Panc1 (cell line): ENCODE measurements at regions not wholly inside any gene's neighbourhood (a gene's known extent, or its start where the extent isn't known, plus 50 kb on each side); places are given as distances from the start of the nearest gene placed in this dataset.

Source experiments
- ATAC-seq: fragments of 200-7000 bp; cut with Tn5 transposase; 2 replicates; pipeline ENCODE4 v1.9.1; 2020; ENCODE audit warnings: mild to moderate bottlenecking, moderate library complexity
- BruUV-seq: library from RNA; stranded (reverse); fragments of 400-500 nt; replicated peaks from 2 replicates; lab custom pipeline; 2021; lab: Mats Ljungman, UMichigan
- CTCF ChIA-PET: fragments of 300-600 bp; sonication (Branson Sonifier 250); formaldehyde crosslinking; loops from one replicate; lab custom pipeline; 2022; ENCODE audit warnings: antibody characterized with exemption; lab: Charles Lee
- POLR2A ChIA-PET: fragments of 300-600 bp; sonication (Branson Sonifier 250); formaldehyde crosslinking; loops from one replicate; lab custom pipeline; 2022; ENCODE audit warnings: antibody characterized with exemption; lab: Charles Lee
- DNase-seq: peaks from one replicate; pipeline ENCODE4 v3.0.0-alpha.2; 2010; ENCODE audit warnings: low read depth, low spot score
- H3K27ac ChIP-seq: 2 replicates; pipeline ENCODE4 v1.5.1; 2011; ENCODE audit warnings: mild to moderate bottlenecking, low read length, inconsistent platforms
- H3K27me3 ChIP-seq: fragments of 200-500 bp; sonication (Bioruptor generic); 2 replicates; pipeline ENCODE4 v1.6.0; 2014; ENCODE audit warnings: low read length, inconsistent platforms; ENCODE audit not compliant: control insufficient read depth, insufficient read depth
- H3K36me3 ChIP-seq: fragments of 200-500 bp; sonication (Bioruptor generic); 2 replicates; pipeline ENCODE4 v1.5.1; 2014; ENCODE audit warnings: inconsistent platforms, mild to moderate bottlenecking, low read length, moderate library complexity; ENCODE audit not compliant: control insufficient read depth, insufficient read depth
- H3K4me1 ChIP-seq: 2 replicates; pipeline ENCODE4 v1.5.1; 2011; ENCODE audit warnings: inconsistent platforms, mild to moderate bottlenecking, low read length, moderate library complexity; ENCODE audit not compliant: control insufficient read depth, insufficient read depth
- H3K4me3 ChIP-seq, 2 experiments: 2 replicates each; pipeline ENCODE4 v1.5.1; 2011 to 2012; ENCODE audit warnings: low read depth in 2 of 2, low read length in 2 of 2, mild to moderate bottlenecking in 2 of 2, inconsistent platforms in 1 of 2, moderate library complexity in 1 of 2
- H3K9me3 ChIP-seq: fragments of 200-500 bp; sonication (Bioruptor generic); 2 replicates; pipeline ENCODE4 v1.5.1; 2014; ENCODE audit warnings: low read depth, mild to moderate bottlenecking, inconsistent platforms, low read length, moderate library complexity; ENCODE audit not compliant: control insufficient read depth, insufficient read depth
- CTCF ChIP-seq: fragments of 450-650 bp; IDR thresholded peaks from 2 replicates; pipeline ENCODE4 v1.5.1; 2017; ENCODE audit warnings: mild to moderate bottlenecking
- POLR2AphosphoS5 ChIP-seq: IDR thresholded peaks from 2 replicates; pipeline ENCODE4 v1.6.1; 2012; ENCODE audit warnings: mild to moderate bottlenecking, low read depth, low read length, moderate library complexity
- REST ChIP-seq, 2 experiments: IDR thresholded peaks; 2 replicates each; pipeline ENCODE4 v1.6.1; 2011 to 2012; ENCODE audit warnings: low read depth in 2 of 2, control low read depth in 1 of 2, low read length in 1 of 2, mild to moderate bottlenecking in 1 of 2, moderate library complexity in 1 of 2; ENCODE audit not compliant: insufficient read depth in 1 of 2
- SIN3A ChIP-seq: IDR thresholded peaks from 2 replicates; pipeline ENCODE4 v1.6.1; 2012; ENCODE audit warnings: low read depth, mild to moderate bottlenecking, low read length, moderate library complexity, borderline replicate concordance; ENCODE audit not compliant: insufficient read depth
- TCF7L2 ChIP-seq: IDR thresholded peaks from 2 replicates; pipeline ENCODE4 v1.6.1; 2011; ENCODE audit warnings: mild to moderate bottlenecking, low read depth, low read length, inconsistent platforms
- in situ Hi-C: cut with HindIII; loops from 2 replicates; pipeline ENCODE4 v1.10.0; 2016; ENCODE audit warnings: low sequenced_read_pairs, low pct_unique_long_range_greater_than_20kb
- intact Hi-C: fragments of 100-400 bp; cut with micrococcal nuclease; formaldehyde crosslinking; loops from one replicate; pipeline ENCODE4 v1.10.0; 2022; ENCODE audit not compliant: unreplicated experiment

GRCh38 chr4:15322006-15322405 lies 105.8 kb upstream of the C1QTNF7 start:
- CTCF ChIA-PET = no interaction called here

GRCh38 chr4:15325987-15326386 lies 101.8 kb upstream of the C1QTNF7 start:
- no peaks in the 10 kb centered on the region for H3K4me1 ChIP-seq
- ATAC-seq = no peak
- H3K27me3 ChIP-seq = no peaks in the 10 kb centered on the region
- intact Hi-C loops = loop anchor here (10.0 kb wide), 1 partner anchor 49 kb away; no protein-coding TSS in a partner anchor
- BruUV-seq = no TSS peak
- H3K9me3 ChIP-seq = no peaks in the 10 kb centered on the region
- ChIA-PET POLR2A (no interaction called here), CTCF (no interaction called here)
- TF ChIP-seq TCF7L2 = no peak
- no peak for TF ChIP-seq SIN3A
- TF ChIP-seq POLR2AphosphoS5 = no peak
- TF ChIP-seq REST (IDR thresholded peaks at IDR 0.05; ENCODE audit: insufficient read depth in 1 of 2, low read depth in 2 of 2, low read length in 1 of 2) = no peak
- no peak for TF ChIP-seq CTCF
- in situ Hi-C loops = no loop called here
- no peak overlapping the region for H3K27ac ChIP-seq
- no peak for DNase-seq
- H3K36me3 ChIP-seq = no peaks in the 10 kb centered on the region
- H3K4me3 ChIP-seq = no peak overlapping the region

More at GRCh38 chr4:15322006-15322405, 105.8 kb upstream of the C1QTNF7 start:
- intact Hi-C loops (loop anchor here (10.0 kb wide), 1 partner anchor 53 kb away; no protein-coding TSS in a partner anchor), in situ Hi-C loops (no loop called here)
- DNase-seq (no peak), ATAC-seq (no peak)
- Histone ChIP-seq H3K27ac (no peak overlapping the region), H3K36me3 (no peaks in the 10 kb centered on the region), H3K4me1 (no peaks in the 10 kb centered on the region), H3K4me3 (no peak overlapping the region), H3K27me3 (no peaks in the 10 kb centered on the region), H3K9me3 (no peaks in the 10 kb centered on the region)
- no peak for TF ChIP-seq CTCF
- no peak for TF ChIP-seq TCF7L2
- no peak for TF ChIP-seq SIN3A
- TF ChIP-seq REST (IDR thresholded peaks at IDR 0.05; ENCODE audit: insufficient read depth in 1 of 2, low read depth in 2 of 2, low read length in 1 of 2) = no peak
- no peak for TF ChIP-seq POLR2AphosphoS5
- no TSS peak for BruUV-seq
- POLR2A ChIA-PET = no interaction called here
